H9 (cell line): ENCODE measurements at regions not wholly inside any gene's neighbourhood (a gene's known extent, or its start where the extent isn't known, plus 50 kb on each side); places are given as distances from the start of the nearest gene placed in this dataset.

Experiments used
- DNase-seq: peaks from one replicate; pipeline ENCODE4 v3.0.0-alpha.2; 2017
- H2AFZ ChIP-seq: one replicate; pipeline ENCODE4 v1.6.1; 2013; ENCODE audit warnings: mild to moderate bottlenecking, low read length, control low read depth, moderate library complexity
- H2AK5ac ChIP-seq: 2 replicates; pipeline ENCODE4 v1.6.1; 2013; ENCODE audit warnings: low read length, control low read depth, mixed read lengths; ENCODE audit not compliant: insufficient read length
- H2BK120ac ChIP-seq: one replicate; pipeline ENCODE4 v1.6.1; 2013; ENCODE audit warnings: low read depth, mild to moderate bottlenecking, low read length, control low read depth, inconsistent platforms; ENCODE audit not compliant: poor library complexity, severe bottlenecking
- H2BK12ac ChIP-seq: 2 replicates; pipeline ENCODE4 v1.6.1; 2013; ENCODE audit warnings: low read length, control low read depth, mixed read lengths, low read depth; ENCODE audit not compliant: insufficient read length
- H2BK15ac ChIP-seq: 2 replicates; pipeline ENCODE4 v1.6.1; 2013; ENCODE audit warnings: low read depth, low read length, control low read depth
- H2BK20ac ChIP-seq: one replicate; pipeline ENCODE4 v1.6.1; 2013; ENCODE audit warnings: low read depth, mild to moderate bottlenecking, low read length, control low read depth, inconsistent platforms; ENCODE audit not compliant: poor library complexity, severe bottlenecking
- H2BK5ac ChIP-seq: 2 replicates; pipeline ENCODE4 v1.6.1; 2013; ENCODE audit warnings: low read length, control low read depth, mixed read lengths; ENCODE audit not compliant: insufficient read length
- H3K14ac ChIP-seq: 2 replicates; pipeline ENCODE4 v1.6.1; 2013; ENCODE audit warnings: low read length, control low read depth; ENCODE audit not compliant: insufficient read depth
- H3K18ac ChIP-seq: 2 replicates; pipeline ENCODE4 v1.6.1; 2013; ENCODE audit warnings: low read depth, mild to moderate bottlenecking, mixed read lengths, low read length, control low read depth; ENCODE audit not compliant: insufficient read length
- H3K23ac ChIP-seq: 2 replicates; pipeline ENCODE4 v1.6.1; 2013; ENCODE audit warnings: low read length, control low read depth, mixed read lengths, low read depth; ENCODE audit not compliant: insufficient read length
- H3K23me2 ChIP-seq: 2 replicates; pipeline ENCODE4 v1.6.1; 2013; ENCODE audit warnings: low read depth, mild to moderate bottlenecking, mixed read lengths, low read length, control low read depth; ENCODE audit not compliant: insufficient read length, poor library complexity, severe bottlenecking
- H3K27ac ChIP-seq: 2 replicates; pipeline ENCODE4 v1.5.1; 2013; ENCODE audit warnings: low read length, control low read depth, mixed read lengths, low read depth; ENCODE audit not compliant: insufficient read length
- H3K27me3 ChIP-seq: 2 replicates; pipeline ENCODE4 v1.6.1; 2013; ENCODE audit warnings: low read length, control low read depth, inconsistent platforms; ENCODE audit not compliant: insufficient read depth
- H3K4ac ChIP-seq: 2 replicates; pipeline ENCODE4 v1.6.1; 2013; ENCODE audit warnings: low read depth, mild to moderate bottlenecking, control low read depth, inconsistent platforms, low read length, moderate library complexity
- H3K4me1 ChIP-seq: 2 replicates; pipeline ENCODE4 v1.6.1; 2013; ENCODE audit warnings: low read length, control low read depth, inconsistent platforms; ENCODE audit not compliant: insufficient read depth
- H3K4me2 ChIP-seq: 2 replicates; pipeline ENCODE4 v1.6.1; 2013; ENCODE audit warnings: low read length, control low read depth, mixed read lengths; ENCODE audit not compliant: insufficient read length, insufficient read depth
- H3K56ac ChIP-seq: 2 replicates; pipeline ENCODE4 v1.6.1; 2013; ENCODE audit warnings: low read depth, mild to moderate bottlenecking, mixed read lengths, low read length, control low read depth; ENCODE audit not compliant: insufficient read length
- H3K79me1 ChIP-seq: 2 replicates; pipeline ENCODE4 v1.6.1; 2013; ENCODE audit warnings: low read depth, mild to moderate bottlenecking, moderate library complexity, low read length, control low read depth, inconsistent platforms; ENCODE audit not compliant: insufficient read depth, poor library complexity, severe bottlenecking
- H3K79me2 ChIP-seq: 2 replicates; pipeline ENCODE4 v1.6.1; 2013; ENCODE audit warnings: low read length, control low read depth, inconsistent platforms; ENCODE audit not compliant: insufficient read depth
- H3K9ac ChIP-seq: 2 replicates; pipeline ENCODE4 v1.6.1; 2013; ENCODE audit warnings: low read length, control low read depth, mixed read lengths; ENCODE audit not compliant: insufficient read length; ENCODE audit errors: extremely low read depth
- H3K9me3 ChIP-seq: one replicate; pipeline ENCODE4 v1.6.1; 2013; ENCODE audit warnings: low read depth, low read length, inconsistent platforms; ENCODE audit not compliant: control insufficient read depth
- H3T11ph ChIP-seq: one replicate; pipeline ENCODE4 v1.6.1; 2013; ENCODE audit warnings: mild to moderate bottlenecking, low read length, control low read depth, inconsistent platforms
- H4K20me1 ChIP-seq: one replicate; pipeline ENCODE4 v1.6.1; 2013; ENCODE audit not compliant: control insufficient read depth, insufficient read length, insufficient read depth
- H4K5ac ChIP-seq: 2 replicates; pipeline ENCODE4 v1.6.1; 2013; ENCODE audit warnings: low read depth, mild to moderate bottlenecking, mixed read lengths, low read length, control low read depth; ENCODE audit not compliant: insufficient read length
- H4K8ac ChIP-seq: replicated peaks from 2 replicates; pipeline ENCODE4 v1.6.1; 2013; ENCODE audit warnings: low read length, control low read depth, mixed read lengths, low read depth; ENCODE audit not compliant: insufficient read length
- H4K91ac ChIP-seq: 2 replicates; pipeline ENCODE4 v1.6.1; 2013; ENCODE audit warnings: low read depth, mild to moderate bottlenecking, moderate library complexity, mixed read lengths, low read length, control low read depth; ENCODE audit not compliant: insufficient read length
- H3K27ac Mint-ChIP-seq, 3 experiments: 2 replicates in 2 of 3; 3 replicates in 1 of 3; pipeline ENCODE4 v1.8.0; 2020 to 2021; ENCODE audit warnings: mixed read lengths in 3 of 3, mild to moderate bottlenecking in 1 of 3, moderate library complexity in 1 of 3
- H3K27me3 Mint-ChIP-seq: 2 replicates; pipeline ENCODE4 v1.8.0; 2021; ENCODE audit warnings: low read depth, mild to moderate bottlenecking, moderate library complexity, mixed read lengths
- H3K36me3 Mint-ChIP-seq, 3 experiments: 2 replicates in 2 of 3; 3 replicates in 1 of 3; pipeline ENCODE4 v1.8.0; 2020 to 2021; ENCODE audit warnings: low read depth in 3 of 3, mixed read lengths in 3 of 3; ENCODE audit not compliant: insufficient read depth in 1 of 3
- H3K4me1 Mint-ChIP-seq, 2 experiments: 2 replicates each; pipeline ENCODE4 v1.8.0; 2020; ENCODE audit warnings: mixed read lengths in 2 of 2
- H3K4me3 Mint-ChIP-seq, 2 experiments: 2 replicates in 1 of 2; 3 replicates in 1 of 2; pipeline ENCODE4 v1.8.0; 2020 to 2021; ENCODE audit warnings: mild to moderate bottlenecking in 2 of 2, mixed read lengths in 2 of 2, moderate library complexity in 1 of 2
- H3K9me3 Mint-ChIP-seq, 2 experiments: 2 replicates in 1 of 2; 3 replicates in 1 of 2; pipeline ENCODE4 v1.8.0; 2020; ENCODE audit warnings: mild to moderate bottlenecking in 2 of 2, mixed read lengths in 2 of 2, moderate library complexity in 1 of 2
- CTCF ChIP-seq: fragments of 200-600 bp; sonication (generic); conservative IDR thresholded peaks from 3 replicates; pipeline ENCODE4 v1.8.0; 2021; ENCODE audit warnings: antibody characterized with exemption, mild to moderate bottlenecking
- WGBS: extraction: QIAGEN DNeasy Blood & Tissue Kit; methylation state at CpG from one replicate; pipeline ENCODE4 v1.1.7; 2013; ENCODE audit warnings: missing lambda C conversion rate, low lambda C conversion rate, mixed read lengths; ENCODE audit not compliant: insufficient read length; ENCODE audit errors: extremely low coverage; 5-methylcytosine and 5-hydroxymethylcytosine counted together

- Histone ChIP-seq H3K23me2 (no peaks in the 10 kb centered on the region), H2BK120ac (no peak overlapping the region), H4K5ac (no peak overlapping the region), H3K14ac (no peak overlapping the region), H3K79me2 (no peaks in the 10 kb centered on the region), H3T11ph (no peak overlapping the region), H2BK20ac (no peak overlapping the region), H4K91ac (no peak overlapping the region), H3K4me2 (no peak overlapping the region), H3K9ac (no peak overlapping the region), H3K56ac (no peak overlapping the region), H2BK15ac (no peak overlapping the region), H3K9me3 (no peaks in the 10 kb centered on the region), H2AFZ (no peak overlapping the region), H3K79me1 (no peaks in the 10 kb centered on the region), H3K23ac (no peak overlapping the region), H3K4me1 (no peaks in the 10 kb centered on the region), H3K27ac (no peak overlapping the region), H3K4ac (no peak overlapping the region), H4K8ac (no peak overlapping the region), H2BK12ac (no peak overlapping the region), H3K18ac (no peak overlapping the region), H2BK5ac (no peak overlapping the region), H3K27me3 (no peaks in the 10 kb centered on the region), H2AK5ac (no peak overlapping the region), H4K20me1 (no peaks in the 10 kb centered on the region)
- DNase-seq = no peak
- Mint-ChIP-seq H3K4me1 (no peaks in the 10 kb centered on the region), H3K27me3 (peaks cover 26% of the 10 kb centered on the region), H3K27ac (no peak overlapping the region), H3K9me3 (peaks cover 4 to 5% of the 10 kb centered on the region in 2 experiments), H3K4me3 (no peak overlapping the region), H3K36me3 (peaks cover 0 to 5% (median 0%) of the 10 kb centered on the region in 3 experiments; a peak in 1 of 7 replicates)
- TF ChIP-seq CTCF = no peak
- no CpG with 5 or more reads among the region's 6 CpGs for WGBS
Observed at GRCh38 chr7:32143301-32143700, 73.1 kb upstream of the PDE1C start.
